Retinal pigment epithelial cell (primary cell): ENCODE measurements at regions not wholly inside any gene's neighbourhood (a gene's known extent, or its start where the extent isn't known, plus 50 kb on each side); places are given as distances from the start of the nearest gene placed in this dataset.

ENCODE experiments used
- DNase-seq: peaks from one replicate; pipeline ENCODE4 v3.0.0-alpha.2; 2010; ENCODE audit warnings: low read depth
- H3K4me3 ChIP-seq: 2 replicates; pipeline ENCODE4 v1.5.1; 2011; ENCODE audit warnings: mild to moderate bottlenecking, low read length, control low read depth, moderate library complexity
- CTCF ChIP-seq: conservative IDR thresholded peaks from 2 replicates; pipeline ENCODE4 v1.5.1; 2011; ENCODE audit warnings: low read depth, low read length, control low read depth, inconsistent platforms

- H3K4me3 ChIP-seq = no peak overlapping the region
- no peak for TF ChIP-seq CTCF
- no peak for DNase-seq
Measured at GRCh38 chr12:92275443-92276154, 130.0 kb upstream of the BTG1 start.

GRCh38 chr12:92273076-92273475 lies 127.4 kb upstream of the BTG1 start:
- DNase-seq = no peak
- H3K4me3 ChIP-seq = no peak overlapping the region
- no peak for TF ChIP-seq CTCF

GRCh38 chr12:92272061-92272964 lies 126.7 kb upstream of the BTG1 start:
- H3K4me3 ChIP-seq = no peak overlapping the region
- TF ChIP-seq CTCF = no peak

GRCh38 chr12:92271341-92271740 lies 125.7 kb upstream of the BTG1 start:
- DNase-seq = no peak
- no peak for TF ChIP-seq CTCF
- H3K4me3 ChIP-seq = no peak overlapping the region

More at GRCh38 chr12:92272061-92272964, 126.7 kb upstream of the BTG1 start:
- no peak for DNase-seq

- H3K4me3 ChIP-seq = no peak overlapping the region
- no peak for TF ChIP-seq CTCF
- no peak for DNase-seq
Measured at GRCh38 chr12:92270521-92270920, 124.9 kb upstream of the BTG1 start.

GRCh38 chr12:92268946-92269345 lies 123.3 kb upstream of the BTG1 start:
- H3K4me3 ChIP-seq = no peak overlapping the region
- DNase-seq = no peak
- TF ChIP-seq CTCF = no peak
